ENCODE measurements at regions not wholly inside any gene's neighbourhood (a gene's known extent, or its start where the extent isn't known, plus 50 kb on each side); places are given as distances from the start of the nearest gene placed in this dataset.

GRCh38 chr5:172583931-172584511 lies 57.0 kb upstream of the NEURL1B start:
- Histone ChIP-seq H3K4me3 (no peak overlapping the region), H3K27ac (peak overlapping the region; percentile 48 to 78), H3K4me1 (peaks cover 21% of the 10 kb centered on the region), H3K36me3 (ENCODE audit: low read depth, missing control alignments) (no peaks in the 10 kb centered on the region), H3K27me3 (no peaks in the 10 kb centered on the region), H3K9me3 (no peaks in the 10 kb centered on the region)
- TF ChIP-seq CTCF (IDR thresholded peaks at IDR 0.05) (no peak), POLR2A (IDR thresholded peaks at IDR 0.05) (no peak)
- intact Hi-C loops (cut with DNase I; ENCODE audit: low total_unique reads) = no loop called here
- 38 to 45% methylated on average over 7 of the region's 7 CpGs for WGBS, 2 donors
- peak; percentile 58 for DNase-seq

- Histone ChIP-seq H3K36me3 (ENCODE audit: low read depth, missing control alignments) (no peaks in the 10 kb centered on the region), H3K9me3 (no peaks in the 10 kb centered on the region), H3K4me1 (peaks cover 21% of the 10 kb centered on the region), H3K4me3 (no peak overlapping the region), H3K27ac (peak overlapping the region in 1 of 2 donors; percentile 42), H3K27me3 (no peaks in the 10 kb centered on the region)
- 89 to 91% methylated on average over 6 of the region's 6 CpGs for WGBS, 2 donors
- no peak for DNase-seq
- intact Hi-C loops (cut with DNase I; ENCODE audit: low total_unique reads) = no loop called here
- no peak for TF ChIP-seq POLR2A (IDR thresholded peaks at IDR 0.05)
- no peak for TF ChIP-seq CTCF (IDR thresholded peaks at IDR 0.05)
These were observed 58.1 kb upstream of the NEURL1B start for GRCh38 chr5:172582940-172583339.

GRCh38 chr5:172581315-172581714 lies 59.7 kb upstream of the NEURL1B start:
- Histone ChIP-seq H3K27me3 (no peaks in the 10 kb centered on the region), H3K9me3 (no peaks in the 10 kb centered on the region), H3K36me3 (ENCODE audit: low read depth, missing control alignments) (no peaks in the 10 kb centered on the region), H3K27ac (no peak overlapping the region), H3K4me3 (no peak overlapping the region), H3K4me1 (peaks cover 21% of the 10 kb centered on the region)
- intact Hi-C loops (cut with DNase I; ENCODE audit: low total_unique reads) = no loop called here
- DNase-seq = no peak
- WGBS, 2 donors = 58 to 61% methylated on average over 4 of the region's 4 CpGs
- TF ChIP-seq POLR2A (IDR thresholded peaks at IDR 0.05) = no peak
- TF ChIP-seq CTCF (IDR thresholded peaks at IDR 0.05) = no peak

- H3K4me3 ChIP-seq = no peak overlapping the region
- no peak for TF ChIP-seq CTCF (IDR thresholded peaks at IDR 0.05)
- no peak for TF ChIP-seq POLR2A (IDR thresholded peaks at IDR 0.05)
- H3K27me3 ChIP-seq = no peaks in the 10 kb centered on the region
- no peaks in the 10 kb centered on the region for H3K36me3 ChIP-seq (ENCODE audit: low read depth, missing control alignments)
- DNase-seq = no peak
- intact Hi-C loops (cut with DNase I; ENCODE audit: low total_unique reads) = no loop called here
- no peak overlapping the region for H3K27ac ChIP-seq
- 80 to 89% methylated on average over 1 to 5 of the region's 5 CpGs for WGBS, 2 donors
- H3K9me3 ChIP-seq = no peaks in the 10 kb centered on the region
- peaks cover 15% of the 10 kb centered on the region for H3K4me1 ChIP-seq
These were observed 61.6 kb upstream of the NEURL1B start for GRCh38 chr5:172579403-172579990.
